Endothelial cell of umbilical vein (primary cell): ENCODE measurements at regions not wholly inside any gene's neighbourhood (a gene's known extent, or its start where the extent isn't known, plus 50 kb on each side); places are given as distances from the start of the nearest gene placed in this dataset.

Experiments used
- BruUV-seq: library from RNA; stranded (reverse); fragments of 400-500 nt; replicated peaks from 2 replicates; lab custom pipeline; 2021; lab: Mats Ljungman, UMichigan
- CTCF ChIA-PET: fragments of 300-600, 350-600 bp; sonication (Branson Sonifier 250); formaldehyde crosslinking; loops from one replicate; lab custom pipeline; 2021; ENCODE audit warnings: antibody characterized with exemption, inconsistent platforms; lab: Charles Lee
- POLR2A ChIA-PET: fragments of 300-600, 350-600 bp; sonication (Branson Sonifier 250); formaldehyde crosslinking; loops from one replicate; lab custom pipeline; 2021; ENCODE audit warnings: antibody characterized with exemption, inconsistent platforms; lab: Charles Lee
- DNase-seq: peaks from one replicate; pipeline ENCODE4 v3.0.0-alpha.2; 2011; ENCODE audit warnings: low read depth, low spot score
- FAIRE-seq: peaks from 2 replicates; lab custom pipeline; 2011; peaks lifted over from hg19 to GRCh38; lab: Jason Lieb, UNC
- H2AFZ ChIP-seq: 2 replicates; pipeline ENCODE4 v1.6.0; 2012; ENCODE audit warnings: low read depth, low read length, control low read depth, inconsistent platforms
- H3K27ac ChIP-seq: 2 replicates; pipeline ENCODE4 v1.5.1; 2011; ENCODE audit warnings: low read depth, mild to moderate bottlenecking, control low read depth, low read length, moderate library complexity; ENCODE audit not compliant: insufficient read depth
- H3K27me3 ChIP-seq, 2 experiments: 2 replicates each; pipeline versions ENCODE4 v1.6.0 to v1.6.1; 2011; ENCODE audit warnings: low read length in 2 of 2, mixed read lengths in 1 of 2; ENCODE audit not compliant: control insufficient read depth in 2 of 2, insufficient read depth in 2 of 2
- H3K36me3 ChIP-seq, 2 experiments: 2 replicates in 1 of 2; 3 replicates in 1 of 2; pipeline ENCODE4 v1.5.1; 2011; ENCODE audit warnings: low read length in 2 of 2, mild to moderate bottlenecking in 1 of 2, moderate library complexity in 1 of 2; ENCODE audit not compliant: control insufficient read depth in 2 of 2, insufficient read depth in 2 of 2; ENCODE audit errors: extremely low read depth in 1 of 2
- H3K4me1 ChIP-seq: 3 replicates; pipeline ENCODE4 v1.5.1; 2011; ENCODE audit warnings: mild to moderate bottlenecking, low read length; ENCODE audit not compliant: control insufficient read depth, insufficient read depth; ENCODE audit errors: extremely low read depth
- H3K4me2 ChIP-seq: 2 replicates; pipeline ENCODE4 v1.6.1; 2011; ENCODE audit warnings: low read length, control low read depth, mixed read lengths; ENCODE audit not compliant: insufficient read depth
- H3K4me3 ChIP-seq, 3 experiments: fragments of 200-600 bp in 1 of 3; sonication (generic), shearing (Covaris generic) in 1 of 3; replicated peaks in 1 of 3; 2 replicates each; pipeline ENCODE4 v1.5.1; 2011 to 2016; ENCODE audit warnings: control low read depth in 3 of 3, low read length in 3 of 3, mild to moderate bottlenecking in 2 of 3, inconsistent platforms in 1 of 3, low read depth in 1 of 3, moderate library complexity in 1 of 3; ENCODE audit not compliant: insufficient read depth in 1 of 3
- H3K79me2 ChIP-seq: 2 replicates; pipeline ENCODE4 v1.6.0; 2012; ENCODE audit warnings: low read length, inconsistent platforms; ENCODE audit not compliant: control insufficient read depth, insufficient read depth
- H3K9ac ChIP-seq: replicated peaks from 2 replicates; pipeline ENCODE3; 2011; ENCODE audit warnings: low read length, control low read depth; ENCODE audit not compliant: insufficient read depth; ENCODE audit errors: extremely low read depth
- H3K9me1 ChIP-seq: replicated peaks from 3 replicates; pipeline ENCODE4 v1.6.0; 2011; ENCODE audit warnings: mild to moderate bottlenecking, low read length; ENCODE audit not compliant: control insufficient read depth, insufficient read depth; ENCODE audit errors: extremely low read depth
- H3K9me3 ChIP-seq: replicated peaks from 2 replicates; pipeline ENCODE4 v1.5.1; 2012; ENCODE audit warnings: low read length, inconsistent platforms; ENCODE audit not compliant: control insufficient read depth, insufficient read depth
- H4K20me1 ChIP-seq: replicated peaks from 2 replicates; pipeline ENCODE3; 2011; ENCODE audit warnings: mild to moderate bottlenecking, low read length; ENCODE audit not compliant: control insufficient read depth, insufficient read depth; ENCODE audit errors: extremely low read depth
- EZH2 ChIP-seq: IDR thresholded peaks from 2 replicates; pipeline ENCODE4 v1.6.1; 2012; ENCODE audit warnings: borderline replicate concordance, low read depth, mild to moderate bottlenecking, moderate library complexity, low read length, inconsistent platforms; ENCODE audit not compliant: severe bottlenecking
- FOS ChIP-seq: IDR thresholded peaks from 2 replicates; pipeline ENCODE4 v1.6.1; 2011; ENCODE audit warnings: mild to moderate bottlenecking, low read length, moderate library complexity, borderline replicate concordance; ENCODE audit not compliant: insufficient read depth
- GATA2 ChIP-seq: IDR thresholded peaks from 2 replicates; pipeline ENCODE4 v1.7.0; 2011; ENCODE audit warnings: low read depth, mild to moderate bottlenecking, moderate library complexity, mixed read lengths, low read length; ENCODE audit not compliant: insufficient read length, insufficient read depth
- JUN ChIP-seq: IDR thresholded peaks from 2 replicates; pipeline ENCODE4 v1.6.1; 2011; ENCODE audit warnings: borderline replicate concordance, low read depth; ENCODE audit not compliant: insufficient read length, insufficient read depth
- MYC ChIP-seq: IDR thresholded peaks from one replicate; pipeline ENCODE4 v1.6.1; 2011; ENCODE audit warnings: mild to moderate bottlenecking, low read depth, low read length
- POLR2A ChIP-seq: IDR thresholded peaks from 2 replicates; pipeline ENCODE4 v1.6.1; 2012; ENCODE audit warnings: low read depth, mild to moderate bottlenecking, control low read depth, low read length
- POLR2AphosphoS5 ChIP-seq: IDR thresholded peaks from 2 replicates; pipeline ENCODE4 v1.6.1; 2012; ENCODE audit warnings: low read depth, mild to moderate bottlenecking, control low read depth, low read length, moderate library complexity; ENCODE audit not compliant: insufficient read depth
- dilution Hi-C: fragments of 300-500 bp; cut with MboI; formaldehyde crosslinking; loops from one replicate; pipeline ENCODE4 v1.15.0; 2019; ENCODE audit warnings: low sequenced_read_pairs; ENCODE audit not compliant: extremely low pct_ligation_motif_present
- intact Hi-C: fragments of 100-400 bp; cut with micrococcal nuclease; formaldehyde crosslinking; loops from one replicate; pipeline ENCODE4 v1.10.0; 2022
- TF ChIP-seq, protein P1 (sequence below): IDR thresholded peaks from 2 replicates; pipeline ENCODE4 v1.6.1; 2011; ENCODE audit not compliant: insufficient read depth, insufficient read length

DNA sequence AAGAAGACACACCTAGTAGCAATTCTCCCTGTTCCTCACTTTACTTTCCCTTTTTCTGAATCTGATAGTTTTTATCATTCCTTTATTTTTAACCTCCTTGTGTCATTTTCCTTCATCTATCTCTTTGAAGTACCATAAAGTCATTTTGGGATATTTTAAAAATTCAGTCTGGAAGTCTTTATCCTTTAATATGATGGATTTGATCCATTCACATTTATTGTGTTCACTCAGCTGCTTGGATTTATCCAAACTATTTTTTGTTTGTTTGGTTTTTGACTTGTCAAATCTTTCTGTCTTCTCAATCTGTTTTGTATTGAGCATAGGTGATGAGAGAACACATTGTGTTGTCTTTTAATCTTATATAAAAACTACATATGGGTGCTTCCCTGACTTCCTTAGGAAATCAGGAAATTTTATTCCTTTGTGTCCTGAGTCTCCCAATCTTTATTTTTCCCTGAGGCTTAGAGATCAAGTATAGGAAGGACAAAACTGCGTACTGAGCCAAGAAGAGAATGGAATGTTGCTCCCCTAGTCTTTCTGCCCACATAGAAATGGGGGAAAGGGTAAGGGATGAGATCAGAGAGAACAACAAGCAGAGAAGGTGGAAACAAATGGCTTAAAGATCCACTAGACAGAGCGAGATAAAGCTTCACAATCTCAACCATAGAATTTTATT, 132.7 kb upstream of the HABP2 start:
- Histone ChIP-seq H3K79me2 (no peaks in the 10 kb centered on the region), H4K20me1 (no peaks in the 10 kb centered on the region), H2AFZ (no peak overlapping the region), H3K4me1 (no peaks in the 10 kb centered on the region), H3K4me3 (no peak overlapping the region), H3K4me2 (no peak overlapping the region), H3K9ac (no peak overlapping the region), H3K27ac (no peak overlapping the region), H3K9me1 (no peaks in the 10 kb centered on the region), H3K27me3 (no peaks in the 10 kb centered on the region), H3K36me3 (no peaks in the 10 kb centered on the region), H3K9me3 (no peaks in the 10 kb centered on the region)
- CTCF ChIA-PET, result no interaction called here
- BruUV-seq, result no TSS peak
- intact Hi-C loops, result no loop called here
- TF ChIP-seq FOS, result no peak
- no peak for TF ChIP-seq EZH2
- TF ChIP-seq, protein P1, sequence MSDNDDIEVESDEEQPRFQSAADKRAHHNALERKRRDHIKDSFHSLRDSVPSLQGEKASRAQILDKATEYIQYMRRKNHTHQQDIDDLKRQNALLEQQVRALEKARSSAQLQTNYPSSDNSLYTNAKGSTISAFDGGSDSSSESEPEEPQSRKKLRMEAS, result no peak
- TF ChIP-seq JUN, result no peak
- TF ChIP-seq POLR2AphosphoS5, result no peak
- no peak for TF ChIP-seq GATA2
- TF ChIP-seq MYC, result no peak
- TF ChIP-seq POLR2A, result no peak
- dilution Hi-C loops, result no loop called here
- no peak for FAIRE-seq
- DNase-seq, result no peak
- POLR2A ChIA-PET, result no interaction called here
